ENCODE measurements at regions not wholly inside any gene's neighbourhood (a gene's known extent, or its start where the extent isn't known, plus 50 kb on each side); places are given as distances from the start of the nearest gene placed in this dataset.

- no peak for TF ChIP-seq CTCF (IDR thresholded peaks at IDR 0.05; ENCODE audit: extremely low read depth, missing control alignments)
- DNase-seq (ENCODE audit: low spot score) = no peak
Measured at GRCh38 chr3:113105093-113105449, 106.3 kb upstream of the BOC start.

GRCh38 chr3:113105966-113106660, 105.2 kb upstream of the BOC start:
- no peak for TF ChIP-seq CTCF (IDR thresholded peaks at IDR 0.05; ENCODE audit: extremely low read depth, missing control alignments)
- no peak for DNase-seq (ENCODE audit: low spot score)

GRCh38 chr3:113110267-113110666, 101.1 kb upstream of the BOC start:
- no peak for TF ChIP-seq CTCF (IDR thresholded peaks at IDR 0.05; ENCODE audit: extremely low read depth, missing control alignments)
- DNase-seq (ENCODE audit: low spot score) = no peak

GRCh38 chr3:113111011-113111707, 100.2 kb upstream of the BOC start:
- no peak for DNase-seq (ENCODE audit: low spot score)
- no peak for TF ChIP-seq CTCF (IDR thresholded peaks at IDR 0.05; ENCODE audit: extremely low read depth, missing control alignments)

- no peak for TF ChIP-seq CTCF (IDR thresholded peaks at IDR 0.05; ENCODE audit: extremely low read depth, missing control alignments)
- no peak for DNase-seq (ENCODE audit: low spot score)
Measured at GRCh38 chr3:113113361-113113760, 98.0 kb upstream of the BOC start.

- no peak for TF ChIP-seq CTCF (IDR thresholded peaks at IDR 0.05; ENCODE audit: extremely low read depth, missing control alignments)
- DNase-seq (ENCODE audit: low spot score) = peak; percentile 48
Measured at GRCh38 chr3:113117511-113118234, 93.7 kb upstream of the BOC start.

- TF ChIP-seq CTCF (IDR thresholded peaks at IDR 0.05; ENCODE audit: extremely low read depth, missing control alignments) = no peak
- no peak for DNase-seq (ENCODE audit: low spot score)
Measured at GRCh38 chr3:113118336-113118735, 93.0 kb upstream of the BOC start.
